Psoas muscle (tissue), 7 donors: ENCODE measurements at regions not wholly inside any gene's neighbourhood (a gene's known extent, or its start where the extent isn't known, plus 50 kb on each side); places are given as distances from the start of the nearest gene placed in this dataset.

Source experiments
- ATAC-seq, 4 donors: fragments of 200-7000 bp; cut with Tn5 transposase; one replicate each; pipeline ENCODE4 v1.9.1; 2020; ENCODE audit warnings: moderate library complexity in 3 of 4, mild to moderate bottlenecking in 2 of 4
- DNase-seq, 2 donors: peaks; one replicate each; pipeline ENCODE4 v3.0.0-alpha.2; 2020
- H3K27ac ChIP-seq: fragments of 200-600 bp; one replicate; pipeline ENCODE4 v1.8.0; 2022
- H3K27me3 ChIP-seq, 3 donors: fragments of 200-600 bp in 1 of 3; one replicate each; pipeline versions ENCODE4 v1.6.1 to v1.8.0; 2013 to 2022; ENCODE audit warnings: low read length in 2 of 3, mild to moderate bottlenecking in 2 of 3, moderate library complexity in 1 of 3; ENCODE audit not compliant: insufficient read depth in 3 of 3
- H3K36me3 ChIP-seq, 2 donors: fragments of 200-600 bp in 1 of 2; one replicate each; pipeline versions ENCODE4 v1.6.1 to v1.8.0; 2013 to 2022; ENCODE audit warnings: low read depth in 1 of 2, mild to moderate bottlenecking in 1 of 2, moderate library complexity in 1 of 2; ENCODE audit not compliant: insufficient read depth in 1 of 2
- H3K4me1 ChIP-seq: fragments of 200-600 bp; one replicate; pipeline ENCODE4 v1.8.0; 2022
- H3K4me3 ChIP-seq: fragments of 200-600 bp; one replicate; pipeline ENCODE4 v1.8.0; 2022; ENCODE audit warnings: mild to moderate bottlenecking
- H3K9me3 ChIP-seq: fragments of 200-600 bp; one replicate; pipeline ENCODE4 v1.8.0; 2022
- CTCF ChIP-seq: fragments of 200-600 bp; IDR thresholded peaks from one replicate; pipeline ENCODE4 v1.8.0; 2022; ENCODE audit warnings: antibody characterized with exemption
- WGBS, 3 donors: extraction: QIAGEN DNeasy Blood & Tissue Kit; methylation state at CpG; one replicate each; pipeline versions ENCODE4 v1.1.6 to v1.1.7; 2013; 5-methylcytosine and 5-hydroxymethylcytosine counted together
- intact Hi-C, 2 donors: fragments of 100-400 bp; cut with DNase I; formaldehyde crosslinking; loops; one replicate each; pipeline versions ENCODE4 v1.11.0 to v1.14.2; 2022
- donor health status: healthy with polysubstance abuse.
- donor health status: DM: no; HTN: no; CAD: no; lungs with moderate emphysema.
- donor health status: Bipolar disorder and iron deficiency.
- donor health status: healthy.
- donor health status: DM: yes; HTN: yes; CAD: no.
- donor health status: DM: no; HTN: no; CAD: no.
- donor health status: DM: yes; HTN: yes; CAD: no.

GRCh38 chr4:188892837-188893236 lies 753.6 kb downstream of the TRIML1 start:
- no peak overlapping the region for H3K4me3 ChIP-seq
- DNase-seq = no peak
- no peak overlapping the region for H3K27ac ChIP-seq
- H3K27me3 ChIP-seq = no peaks in the 10 kb centered on the region
- H3K9me3 ChIP-seq = no peaks in the 10 kb centered on the region
- no peaks in the 10 kb centered on the region for H3K4me1 ChIP-seq
- WGBS, 3 donors = 85 to 89% (median 85%) methylated on average over 2 of the region's 2 CpGs
- intact Hi-C loops = no loop called here
- ATAC-seq = no peak
- no peaks in the 10 kb centered on the region for H3K36me3 ChIP-seq
- TF ChIP-seq CTCF = no peak

GRCh38 chr4:188903986-188904385 lies 764.7 kb downstream of the TRIML1 start:
- DNase-seq = no peak
- Histone ChIP-seq H3K36me3 (no peaks in the 10 kb centered on the region), H3K4me3 (no peak overlapping the region), H3K9me3 (no peaks in the 10 kb centered on the region), H3K27me3 (no peaks in the 10 kb centered on the region), H3K4me1 (no peaks in the 10 kb centered on the region), H3K27ac (no peak overlapping the region)
- intact Hi-C loops = no loop called here
- no peak for ATAC-seq
- WGBS, 3 donors = 61 to 72% (median 70%) methylated on average over 2 of the region's 2 CpGs
- TF ChIP-seq CTCF = no peak

GRCh38 chr4:188904617-188905016 lies 765.4 kb downstream of the TRIML1 start:
- no peaks in the 10 kb centered on the region for H3K4me1 ChIP-seq
- no peaks in the 10 kb centered on the region for H3K27me3 ChIP-seq
- no peak for DNase-seq
- no peak overlapping the region for H3K4me3 ChIP-seq
- WGBS, 3 donors = 86 to 94% (median 88%) methylated on average over 10 to 12 of the region's 12 CpGs
- TF ChIP-seq CTCF = no peak
- H3K27ac ChIP-seq = no peak overlapping the region
- intact Hi-C loops = no loop called here
- no peaks in the 10 kb centered on the region for H3K36me3 ChIP-seq
- no peaks in the 10 kb centered on the region for H3K9me3 ChIP-seq
- no peak for ATAC-seq

GRCh38 chr4:188905248-188905647 lies 766.0 kb downstream of the TRIML1 start:
- no peak for TF ChIP-seq CTCF
- DNase-seq (no peak), ATAC-seq (no peak)
- Histone ChIP-seq H3K4me1 (no peaks in the 10 kb centered on the region), H3K27me3 (no peaks in the 10 kb centered on the region), H3K9me3 (no peaks in the 10 kb centered on the region), H3K4me3 (no peak overlapping the region), H3K36me3 (no peaks in the 10 kb centered on the region), H3K27ac (no peak overlapping the region)
- intact Hi-C loops = no loop called here
- 83 to 93% (median 86%) methylated on average over 15 to 18 of the region's 18 CpGs for WGBS, 3 donors

- intact Hi-C loops = no loop called here
These were observed 772.0 kb downstream of the TRIML1 start for GRCh38 chr4:188911199-188911598.

More at GRCh38 chr4:188911199-188911598, 772.0 kb downstream of the TRIML1 start:
- ATAC-seq (no peak), DNase-seq (no peak)
- no peaks in the 10 kb centered on the region for H3K4me1 ChIP-seq
- no peaks in the 10 kb centered on the region for H3K36me3 ChIP-seq
- TF ChIP-seq CTCF = no peak
- no peaks in the 10 kb centered on the region for H3K27me3 ChIP-seq
- WGBS, 3 donors = 77 to 78% (median 77%) methylated on average over 5 of the region's 5 CpGs
- no peaks in the 10 kb centered on the region for H3K9me3 ChIP-seq
- no peak overlapping the region for H3K27ac ChIP-seq
- no peak overlapping the region for H3K4me3 ChIP-seq
